ENCODE measurements at regions not wholly inside any gene's neighbourhood (a gene's known extent, or its start where the extent isn't known, plus 50 kb on each side); places are given as distances from the start of the nearest gene placed in this dataset.

GRCh38 chr10:3452683-3453361 lies 280.2 kb upstream of the PITRM1 start:
- no peaks in the 10 kb centered on the region for H3K9me1 ChIP-seq (replicated peaks; ENCODE audit: control insufficient read depth, extremely low read depth, insufficient read depth, low read length)
- ChIA-PET POLR2A (interaction anchor here (1.0 kb wide), 1 partner anchor 332 kb away, joined by 3 read pairs; the partner anchor contains the start of gene KLF6), CTCF (interaction anchor here (0.8 to 1.9 kb wide), 12 partner anchors 13 to 1204 kb away, joined by 3 to 12 read pairs (median 3); no protein-coding TSS in a partner anchor)
- TF ChIP-seq FOS (IDR thresholded peaks at IDR 0.05; ENCODE audit: borderline replicate concordance, insufficient read depth, low read length) (peak; percentile 64), POLR2AphosphoS5 (IDR thresholded peaks at IDR 0.05; ENCODE audit: insufficient read depth, low read depth, low read length) (no peak), JUN (IDR thresholded peaks at IDR 0.05; ENCODE audit: borderline replicate concordance, insufficient read depth, insufficient read length, low read depth) (peak; percentile 66)
- TSS peak; percentile 65 for BruUV-seq (replicated peaks)
- no peaks in the 10 kb centered on the region for H3K27me3 ChIP-seq (ENCODE audit: control insufficient read depth in 2 of 2, insufficient read depth in 2 of 2, low read length in 2 of 2)
- peak overlapping the region; percentile 61 for H3K4me2 ChIP-seq (ENCODE audit: insufficient read depth, low read length)
- no peaks in the 10 kb centered on the region for H4K20me1 ChIP-seq (replicated peaks; ENCODE audit: control insufficient read depth, extremely low read depth, insufficient read depth, low read length)
- intact Hi-C loops (cut with micrococcal nuclease) = loop anchor here (1.0 to 5.0 kb wide), 4 partner anchors 53 to 1318 kb away; no protein-coding TSS in a partner anchor
- FAIRE-seq (no peak), DNase-seq (ENCODE audit: low read depth, low spot score) (peak; percentile 75)
- H3K27ac ChIP-seq (ENCODE audit: insufficient read depth, low read depth, low read length) = peak overlapping the region; percentile 98
- H3K4me1 ChIP-seq (ENCODE audit: control insufficient read depth, extremely low read depth, insufficient read depth, low read length) = peaks cover 43% of the 10 kb centered on the region
- no peaks in the 10 kb centered on the region for H3K79me2 ChIP-seq (ENCODE audit: control insufficient read depth, insufficient read depth, low read length)
- no peaks in the 10 kb centered on the region for H3K9me3 ChIP-seq (replicated peaks; ENCODE audit: control insufficient read depth, insufficient read depth, low read length)
- dilution Hi-C loops (cut with MboI; ENCODE audit: extremely low pct_ligation_motif_present, low sequenced_read_pairs) = no loop called here
- no peak overlapping the region for H2AFZ ChIP-seq (ENCODE audit: low read depth, low read length)
- no peaks in the 10 kb centered on the region for H3K36me3 ChIP-seq (ENCODE audit: control insufficient read depth in 2 of 2, extremely low read depth in 1 of 2, insufficient read depth in 2 of 2, low read length in 2 of 2)
- H3K4me3 ChIP-seq (replicated peaks in 1 of 3; ENCODE audit: insufficient read depth in 1 of 3, low read depth in 1 of 3, low read length in 3 of 3) = peak overlapping the region in 1 of 3 experiments; percentile 42
- H3K9ac ChIP-seq (replicated peaks; ENCODE audit: extremely low read depth, insufficient read depth, low read length) = peak overlapping the region; percentile 95

- Histone ChIP-seq H3K4me1 (ENCODE audit: control insufficient read depth, extremely low read depth, insufficient read depth, low read length) (peaks cover 43% of the 10 kb centered on the region), H2AFZ (ENCODE audit: low read depth, low read length) (peak overlapping the region; percentile 32), H3K27me3 (ENCODE audit: control insufficient read depth in 2 of 2, insufficient read depth in 2 of 2, low read length in 2 of 2) (no peaks in the 10 kb centered on the region), H3K36me3 (ENCODE audit: control insufficient read depth in 2 of 2, extremely low read depth in 1 of 2, insufficient read depth in 2 of 2, low read length in 2 of 2) (no peaks in the 10 kb centered on the region), H3K79me2 (ENCODE audit: control insufficient read depth, insufficient read depth, low read length) (no peaks in the 10 kb centered on the region), H3K4me2 (ENCODE audit: insufficient read depth, low read length) (peak overlapping the region; percentile 61), H3K9ac (replicated peaks; ENCODE audit: extremely low read depth, insufficient read depth, low read length) (peak overlapping the region; percentile 95), H4K20me1 (replicated peaks; ENCODE audit: control insufficient read depth, extremely low read depth, insufficient read depth, low read length) (no peaks in the 10 kb centered on the region), H3K9me1 (replicated peaks; ENCODE audit: control insufficient read depth, extremely low read depth, insufficient read depth, low read length) (no peaks in the 10 kb centered on the region), H3K9me3 (replicated peaks; ENCODE audit: control insufficient read depth, insufficient read depth, low read length) (no peaks in the 10 kb centered on the region), H3K4me3 (replicated peaks in 1 of 3; ENCODE audit: insufficient read depth in 1 of 3, low read depth in 1 of 3, low read length in 3 of 3) (no peak overlapping the region), H3K27ac (ENCODE audit: insufficient read depth, low read depth, low read length) (peak overlapping the region; percentile 98)
- peak; percentile 59 for TF ChIP-seq GATA2 (IDR thresholded peaks at IDR 0.05; ENCODE audit: insufficient read depth, insufficient read length, low read depth, low read length)
- TF ChIP-seq POLR2AphosphoS5 (IDR thresholded peaks at IDR 0.05; ENCODE audit: insufficient read depth, low read depth, low read length) = peak; percentile 42
- TF ChIP-seq EZH2 (IDR thresholded peaks at IDR 0.05; ENCODE audit: borderline replicate concordance, low read depth, low read length, severe bottlenecking) = no peak
- peak; percentile 15 for TF ChIP-seq JUN (IDR thresholded peaks at IDR 0.05; ENCODE audit: borderline replicate concordance, insufficient read depth, insufficient read length, low read depth)
- peak; percentile 43 for TF ChIP-seq FOS (IDR thresholded peaks at IDR 0.05; ENCODE audit: borderline replicate concordance, insufficient read depth, low read length)
- no peak for TF ChIP-seq POLR2A (IDR thresholded peaks at IDR 0.05; ENCODE audit: low read depth, low read length)
- no peak for TF ChIP-seq MAX (IDR thresholded peaks at IDR 0.05; ENCODE audit: insufficient read depth, insufficient read length)
- peak; percentile 30 to 40 for TF ChIP-seq CTCF (IDR thresholded peaks at IDR 0.05; ENCODE audit: extremely low read depth in 1 of 2, insufficient read depth in 1 of 2, low read depth in 1 of 2, low read length in 2 of 2)
- TF ChIP-seq MYC (IDR thresholded peaks at IDR 0.05; ENCODE audit: low read depth, low read length) = no peak
- intact Hi-C loops (cut with micrococcal nuclease) = loop anchor here (1.0 to 5.0 kb wide), 4 partner anchors 52 to 1319 kb away; no protein-coding TSS in a partner anchor
- ChIA-PET POLR2A (interaction anchor here (1.0 kb wide), 1 partner anchor 333 kb away, joined by 3 read pairs; the partner anchor contains the start of gene KLF6), CTCF (interaction anchor here (0.7 to 1.9 kb wide), 11 partner anchors 14 to 325 kb away, joined by 3 to 12 read pairs (median 4); no protein-coding TSS in a partner anchor)
- dilution Hi-C loops (cut with MboI; ENCODE audit: extremely low pct_ligation_motif_present, low sequenced_read_pairs) = no loop called here
- no TSS peak for BruUV-seq (replicated peaks)
- FAIRE-seq (peak; percentile 93), DNase-seq (ENCODE audit: low read depth, low spot score) (peak; percentile 85)
These were observed 279.6 kb upstream of the PITRM1 start for GRCh38 chr10:3452173-3452626.
